GM21423 (cell line): ENCODE measurements at regions not wholly inside any gene's neighbourhood (a gene's known extent, or its start where the extent isn't known, plus 50 kb on each side); places are given as distances from the start of the nearest gene placed in this dataset.

Experiments
- ATAC-seq: cut with Tn5 transposase; IDR thresholded peaks from one replicate; pipeline ENCODE4 v1.9.1; 2021; ENCODE audit warnings: mild to moderate bottlenecking, moderate library complexity; ENCODE audit not compliant: unreplicated experiment

DNA sequence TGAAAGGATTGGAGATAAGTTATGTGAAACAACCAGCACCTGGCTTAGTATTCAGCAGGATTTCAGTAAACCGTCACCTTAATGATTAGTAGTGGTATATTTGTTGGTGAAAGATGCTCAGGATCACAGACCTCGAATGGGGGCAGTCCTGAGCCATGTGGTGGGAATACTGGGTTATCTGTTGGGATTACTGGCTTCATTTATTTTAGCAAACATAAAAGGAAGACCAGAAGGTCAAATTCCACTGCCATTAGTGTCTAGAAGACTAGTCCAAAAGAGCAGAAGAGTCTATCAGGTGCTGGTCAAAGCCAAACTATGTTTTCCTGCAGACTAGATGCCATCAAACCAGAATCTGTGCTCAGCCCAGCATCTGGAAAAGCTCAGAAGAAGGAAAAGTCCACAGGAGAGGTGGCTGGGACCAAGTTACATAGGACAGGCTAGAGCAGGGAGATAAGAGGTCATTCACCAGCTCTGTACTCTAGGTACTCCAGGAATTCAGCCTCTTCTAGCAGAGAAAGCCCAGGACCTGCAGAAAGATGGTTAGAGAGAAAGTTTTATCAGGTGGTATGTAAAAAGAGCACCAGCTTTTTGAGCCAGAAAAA is 343.4 kb downstream of the PLPP3 start:
- ATAC-seq = no peak

DNA sequence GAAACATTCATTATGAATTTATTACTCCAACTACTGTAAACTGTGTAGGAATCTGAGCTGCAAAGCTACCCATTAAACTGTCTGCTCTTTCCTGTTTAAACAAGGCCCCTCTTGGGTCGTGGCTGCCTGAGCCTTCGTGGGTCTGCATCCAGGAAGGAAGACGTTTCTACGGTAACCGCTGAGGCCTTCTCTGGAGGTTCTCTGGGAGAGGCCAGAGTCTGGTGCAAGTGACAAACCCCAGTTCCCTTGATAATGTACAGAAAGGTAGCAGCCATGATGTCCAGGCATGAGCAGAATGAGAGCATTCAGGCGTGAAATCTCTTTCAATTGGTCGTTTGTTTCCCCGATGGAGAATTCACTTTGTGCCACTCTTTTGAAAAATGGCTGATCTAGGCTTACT is 350.2 kb downstream of the PLPP3 start:
- ATAC-seq = no peak

DNA sequence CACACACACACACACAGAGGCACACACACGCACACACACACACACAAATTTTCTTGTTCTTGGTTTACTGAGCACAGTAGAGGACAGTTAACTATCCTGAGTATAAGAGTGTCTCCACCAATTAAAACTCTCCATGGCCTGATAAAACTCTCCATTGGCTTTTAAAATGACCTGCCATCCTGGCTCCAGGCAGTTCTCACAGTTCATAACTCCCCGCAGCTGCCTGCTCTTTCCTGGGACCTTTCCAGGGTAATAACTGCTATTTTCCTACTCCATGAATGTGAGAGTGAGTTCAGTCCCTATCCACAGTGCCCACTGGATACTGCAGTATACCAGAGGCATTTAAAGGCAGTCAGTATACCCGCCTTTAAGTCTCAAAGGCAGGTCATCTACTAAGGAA is 351.5 kb downstream of the PLPP3 start:
- no peak for ATAC-seq

DNA sequence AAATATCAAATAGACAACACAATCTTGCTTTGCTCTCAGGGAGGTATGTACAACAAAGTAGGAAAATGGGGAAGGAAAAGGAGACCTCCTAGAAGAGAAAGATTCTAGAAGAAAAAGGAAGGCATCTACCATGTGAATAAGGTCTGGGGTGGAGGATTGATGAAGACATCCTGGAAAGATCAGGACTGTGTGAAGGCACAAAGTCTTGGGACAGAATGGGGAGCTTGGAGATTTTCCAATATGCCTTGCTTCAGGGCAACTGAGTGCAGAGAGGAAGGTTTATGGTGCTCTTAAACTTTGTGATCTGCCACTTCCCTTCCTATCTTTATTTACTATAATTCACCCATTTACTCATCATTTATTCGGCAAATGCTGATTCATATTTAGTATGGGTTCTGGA is 352.0 kb downstream of the PLPP3 start:
- no peak for ATAC-seq

DNA sequence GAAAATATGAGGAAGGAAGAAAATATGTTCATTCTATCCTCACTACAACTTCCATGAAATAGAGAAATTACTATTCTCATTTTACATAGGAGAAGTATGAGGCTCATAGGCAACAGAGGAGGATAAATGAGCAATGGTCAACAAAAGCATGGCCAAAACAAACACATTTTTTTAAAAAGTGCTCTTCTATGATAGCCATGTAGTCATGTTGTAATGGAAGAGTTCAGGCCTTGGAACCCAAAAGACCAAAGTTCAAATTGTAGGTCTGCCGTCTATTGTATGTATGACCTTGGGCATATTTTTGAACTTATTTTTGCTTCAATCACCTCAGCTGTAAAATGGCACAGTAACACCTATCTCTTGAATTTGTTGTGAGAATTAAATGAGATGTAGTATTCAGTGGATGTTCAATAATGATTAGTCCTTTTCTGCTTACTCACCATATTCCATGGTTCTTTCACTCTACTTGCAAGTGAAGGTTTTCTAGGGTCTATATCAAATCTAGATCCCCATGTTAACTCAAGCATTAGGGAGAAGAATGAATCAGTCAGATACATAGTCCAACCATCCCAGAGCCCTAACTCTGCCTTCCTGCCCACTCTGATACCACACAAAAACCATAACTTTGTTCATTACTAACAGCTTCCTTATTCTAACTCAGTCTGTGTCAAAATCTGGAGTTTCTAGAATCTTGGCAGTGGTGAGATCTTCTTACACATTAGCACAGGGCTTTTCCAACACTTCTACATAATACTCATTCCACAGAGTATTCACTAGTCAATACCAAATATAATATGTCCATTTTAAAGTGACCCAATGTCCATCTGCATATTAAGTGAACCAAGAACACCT is 353.2 kb downstream of the PLPP3 start:
- no peak for ATAC-seq

DNA sequence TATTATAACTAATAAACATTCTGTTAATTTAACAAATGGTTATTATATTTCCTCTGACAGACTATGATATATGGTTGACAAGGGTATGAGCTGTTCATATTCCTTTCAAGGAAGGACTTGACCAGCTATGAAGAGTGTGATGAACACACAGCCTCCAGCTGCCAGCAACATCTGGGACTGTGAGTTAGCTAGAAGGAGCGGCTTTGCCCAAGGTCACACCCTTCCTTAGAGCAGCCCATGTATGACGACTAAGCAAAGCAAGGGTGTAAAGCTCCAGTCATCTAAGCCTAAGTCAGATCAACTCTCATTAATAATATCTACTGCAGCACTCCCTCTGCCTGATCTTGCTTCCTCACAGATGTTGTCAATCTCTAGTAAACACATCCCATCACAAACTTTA is 355.4 kb downstream of the PLPP3 start:
- no peak for ATAC-seq

DNA sequence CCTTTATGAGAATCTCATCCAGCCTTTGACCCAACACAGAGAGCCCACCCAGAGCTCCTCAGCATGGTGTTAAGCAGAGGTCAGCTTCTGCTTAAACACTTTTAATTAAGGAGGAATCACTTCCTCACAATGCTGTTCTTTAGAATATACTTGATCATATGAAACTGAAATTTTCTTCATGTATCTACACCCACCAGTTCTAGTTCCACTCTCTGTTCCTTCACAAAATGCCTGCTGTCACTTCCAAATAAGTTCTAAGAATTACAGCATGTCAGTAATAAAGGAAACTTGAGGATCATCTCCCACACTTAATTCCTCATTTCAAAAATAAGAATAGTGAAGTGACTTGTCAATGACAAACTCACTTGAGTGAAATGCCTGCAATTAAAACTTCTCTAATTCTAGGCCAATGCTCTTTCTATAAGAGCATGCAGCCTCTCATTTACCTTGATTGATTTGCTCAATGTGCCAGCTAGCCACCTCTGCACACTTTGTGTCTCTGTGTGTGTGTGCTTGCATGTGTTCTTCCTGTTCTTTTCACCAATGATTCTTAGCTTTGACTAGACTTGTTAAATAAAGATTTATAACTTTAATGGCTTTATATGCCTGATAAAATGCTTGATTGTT is 356.3 kb downstream of the PLPP3 start:
- no peak for ATAC-seq

DNA sequence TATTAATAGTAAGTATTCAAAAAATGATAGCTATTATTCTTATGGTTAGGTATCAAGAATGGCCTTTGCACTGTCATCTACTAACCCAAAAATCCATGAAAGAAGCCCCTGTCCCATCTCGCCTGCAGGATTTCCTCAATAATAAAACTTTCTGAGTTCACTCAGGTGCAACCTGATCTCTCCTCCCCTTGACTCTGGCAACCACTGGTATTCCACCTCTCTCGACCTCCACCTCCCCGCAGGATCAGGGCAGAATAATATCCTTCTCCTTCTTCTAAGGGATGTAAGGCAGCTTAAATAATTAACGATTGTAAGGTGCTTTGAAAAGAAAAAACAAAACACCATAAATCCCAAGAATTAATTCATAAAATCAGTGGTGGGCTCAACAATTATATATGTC is 359.3 kb downstream of the PLPP3 start:
- no peak for ATAC-seq

DNA sequence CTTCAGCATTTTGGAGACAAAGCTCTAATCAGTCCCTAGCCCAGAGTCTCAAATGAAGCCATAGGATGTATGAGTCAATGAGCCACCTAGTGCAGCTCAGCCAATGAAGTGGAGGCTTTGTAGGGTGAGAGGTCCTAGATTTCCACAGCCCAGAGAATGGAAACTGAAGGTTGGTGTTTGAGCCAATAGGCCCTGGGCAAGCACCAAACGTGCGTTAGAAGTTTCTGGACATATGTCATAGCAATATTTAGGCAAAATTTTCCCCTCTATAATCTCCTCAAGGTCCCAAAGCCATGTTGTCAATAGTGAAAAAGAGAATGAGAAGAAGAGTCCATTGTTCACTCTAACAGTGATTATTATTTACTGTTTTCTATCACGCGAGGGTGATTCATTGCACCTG is 361.3 kb downstream of the PLPP3 start:
- ATAC-seq = no peak

DNA sequence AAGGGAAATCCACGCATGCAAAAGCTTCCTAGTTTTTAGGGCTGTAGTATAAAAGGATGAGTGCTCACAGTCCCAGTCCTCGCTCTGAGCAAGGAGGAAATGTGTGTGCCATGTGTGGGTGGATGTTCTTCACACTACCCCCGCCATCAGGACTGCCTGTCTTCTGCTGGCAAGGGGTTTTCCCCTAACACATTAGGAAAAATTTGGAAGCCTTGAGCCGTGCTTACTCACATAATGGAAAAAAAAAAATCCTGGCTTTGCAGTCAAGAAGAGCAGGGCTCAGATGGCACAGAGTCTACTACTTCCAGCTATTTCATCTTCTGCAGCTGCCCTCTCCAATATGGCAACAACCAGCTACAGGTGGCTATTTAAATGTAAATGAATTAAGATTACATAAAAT is 363.1 kb downstream of the PLPP3 start:
- no peak for ATAC-seq

DNA sequence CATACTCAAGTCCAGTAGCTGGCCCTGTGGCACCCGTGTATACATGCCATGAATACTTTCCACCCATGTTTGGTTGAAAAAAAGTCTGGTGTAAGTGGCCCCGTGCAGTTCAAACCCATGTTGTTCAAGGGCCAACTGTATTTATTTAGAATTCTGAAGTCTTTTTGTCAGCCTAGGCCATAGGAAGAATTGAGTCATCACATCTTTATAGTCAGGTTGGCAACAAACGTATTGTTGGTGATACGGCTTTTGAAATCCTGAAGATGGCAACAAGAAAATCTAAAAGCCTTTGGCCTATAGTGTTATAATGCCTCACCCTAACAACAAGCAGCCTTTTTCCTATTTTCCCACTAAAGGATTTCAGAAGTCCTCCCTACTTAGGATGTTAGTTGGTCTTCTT is 363.6 kb downstream of the PLPP3 start:
- ATAC-seq = no peak

DNA sequence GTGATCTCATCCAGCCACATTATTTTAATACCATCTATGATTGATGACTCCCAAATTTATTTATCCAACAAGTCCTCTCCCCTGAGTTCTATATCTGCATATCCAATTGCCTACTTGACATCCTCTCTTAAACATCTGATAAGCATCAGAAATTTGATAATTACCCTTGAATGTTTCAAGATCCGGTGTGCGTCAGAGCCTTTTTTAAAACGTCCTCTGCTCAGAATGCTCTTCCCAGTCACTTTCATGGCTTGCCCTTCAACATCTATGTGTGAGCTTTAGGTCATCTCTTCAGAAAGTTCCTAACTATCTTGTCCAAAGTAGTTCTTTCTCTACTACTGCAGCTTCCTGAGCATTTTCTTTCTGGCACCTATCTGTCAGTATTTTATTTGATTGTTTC is 364.3 kb downstream of the PLPP3 start:
- no peak for ATAC-seq

DNA sequence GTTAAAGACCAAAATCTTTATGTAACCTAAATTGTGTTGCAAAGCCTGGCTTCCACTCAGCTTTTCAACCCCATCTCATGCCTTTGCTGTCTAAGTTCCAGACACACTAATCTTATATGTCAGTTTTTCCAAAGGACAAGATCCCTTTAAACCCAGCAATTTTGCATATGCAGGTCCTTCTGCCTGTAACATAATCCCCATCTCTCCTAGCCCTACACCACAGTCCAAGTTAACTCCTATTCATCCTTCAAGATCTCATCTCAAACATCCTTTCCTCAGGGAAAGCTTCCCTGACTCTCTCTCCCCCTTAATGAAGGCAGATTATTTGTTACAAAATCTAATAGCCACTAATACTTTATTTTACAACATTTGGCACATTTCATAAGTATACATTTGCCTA is 366.3 kb downstream of the PLPP3 start:
- no peak for ATAC-seq

DNA sequence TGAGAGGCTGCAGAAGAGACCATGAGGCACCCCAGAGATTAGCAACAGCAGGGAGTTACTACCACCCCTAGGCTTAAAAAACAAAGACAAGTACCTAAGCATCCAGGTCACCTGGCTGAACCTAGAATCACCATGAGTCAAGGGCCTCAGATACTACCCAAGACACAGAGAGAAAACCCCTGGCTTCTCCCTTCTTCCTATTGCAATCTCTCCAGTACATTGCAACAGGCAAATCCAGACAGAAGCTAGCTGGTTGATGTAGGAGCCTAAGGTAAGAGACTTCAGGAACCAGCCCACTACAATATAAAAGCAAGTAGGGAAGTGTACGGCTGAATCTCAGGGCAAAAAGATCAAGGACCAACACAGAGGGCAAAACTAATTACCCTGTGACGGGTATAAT is 367.2 kb downstream of the PLPP3 start:
- no peak for ATAC-seq

DNA sequence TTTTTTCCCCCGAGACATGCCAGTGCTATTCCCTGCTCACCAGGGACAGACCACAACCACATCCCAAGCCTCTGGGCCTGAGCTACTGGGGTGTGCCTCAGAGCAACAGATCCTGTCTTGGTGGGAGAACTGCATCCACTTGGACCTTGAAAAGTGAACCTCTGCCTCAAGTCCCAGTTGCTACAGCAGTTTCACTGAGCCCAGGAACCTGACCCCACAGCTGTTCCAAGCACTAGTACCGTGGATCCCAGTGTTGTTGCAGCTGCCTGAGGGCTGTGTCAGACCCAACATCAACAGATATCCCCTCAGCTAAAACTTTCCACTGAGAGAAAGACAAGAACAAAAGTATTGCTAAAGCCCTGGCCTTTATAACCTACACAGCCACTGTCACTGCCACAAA is 373.0 kb downstream of the PLPP3 start:
- ATAC-seq = no peak

DNA sequence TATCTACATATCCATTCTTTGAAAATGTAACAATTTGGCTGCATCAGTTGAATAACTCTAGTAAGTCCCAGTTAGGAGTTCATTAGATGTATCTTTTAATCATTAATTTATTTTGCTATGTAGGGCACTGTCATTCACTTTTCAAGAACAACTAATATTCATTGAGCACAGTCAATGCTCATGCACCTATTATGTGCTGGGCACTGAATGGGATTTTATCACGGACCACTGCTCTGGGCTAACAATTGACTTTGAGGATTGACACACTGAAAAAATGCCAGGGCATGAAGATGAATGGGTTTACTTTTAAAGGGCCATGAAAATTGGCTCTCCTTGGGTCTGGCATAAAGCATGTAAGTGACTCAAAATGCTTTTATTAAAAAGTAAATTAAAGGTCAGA is 375.2 kb downstream of the PLPP3 start:
- ATAC-seq = no peak

DNA sequence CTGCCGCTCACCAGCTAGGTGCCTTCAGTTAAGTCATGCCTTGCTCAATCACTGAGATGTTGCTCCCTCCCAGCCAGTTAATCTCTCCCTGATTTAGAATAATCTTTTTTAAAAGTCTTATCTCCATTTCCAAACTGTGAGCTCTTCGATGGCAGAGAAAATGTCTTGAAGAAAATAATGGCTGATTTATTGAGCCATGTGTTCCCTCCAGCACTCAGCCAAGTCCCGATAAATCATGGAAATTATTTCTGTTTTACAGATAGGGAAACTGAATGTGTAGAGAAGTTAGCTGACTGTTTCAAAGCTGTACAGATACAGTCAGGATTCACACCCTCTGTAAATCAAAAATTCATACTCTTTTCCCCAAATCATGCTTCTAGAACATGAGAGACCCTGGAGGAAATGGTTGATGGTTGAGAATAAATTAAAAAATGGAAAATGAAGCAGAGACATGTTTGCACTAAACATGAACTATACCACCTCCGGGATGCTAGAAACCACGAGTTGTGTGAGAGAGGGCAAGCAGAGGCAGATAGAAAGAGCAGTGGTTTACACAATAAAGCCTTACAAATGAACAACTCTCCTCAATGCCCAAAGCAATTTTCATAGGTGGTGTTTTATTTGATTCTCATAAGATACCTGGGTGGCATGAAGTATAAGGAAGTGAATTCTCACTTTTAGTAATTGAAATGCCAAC is 376.4 kb downstream of the PLPP3 start:
- no peak for ATAC-seq

DNA sequence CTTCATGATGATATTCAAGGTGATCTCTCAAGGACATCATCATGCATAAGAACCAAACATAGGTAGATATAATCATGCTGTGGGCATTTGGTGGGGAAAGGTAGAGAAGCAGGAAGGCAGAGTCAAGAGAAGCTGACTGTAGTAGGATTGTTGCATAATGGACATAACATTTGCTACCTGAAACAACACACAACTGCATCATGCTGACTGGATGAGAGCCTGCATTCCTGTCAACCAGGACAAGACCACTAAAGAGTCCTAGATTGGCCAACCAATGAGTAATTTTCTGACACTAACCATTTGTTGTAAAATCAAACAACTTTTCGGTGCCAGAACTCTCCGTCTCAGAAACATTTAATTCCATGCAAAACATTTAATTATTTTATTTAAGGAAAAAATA is 377.2 kb downstream of the PLPP3 start:
- no peak for ATAC-seq

DNA sequence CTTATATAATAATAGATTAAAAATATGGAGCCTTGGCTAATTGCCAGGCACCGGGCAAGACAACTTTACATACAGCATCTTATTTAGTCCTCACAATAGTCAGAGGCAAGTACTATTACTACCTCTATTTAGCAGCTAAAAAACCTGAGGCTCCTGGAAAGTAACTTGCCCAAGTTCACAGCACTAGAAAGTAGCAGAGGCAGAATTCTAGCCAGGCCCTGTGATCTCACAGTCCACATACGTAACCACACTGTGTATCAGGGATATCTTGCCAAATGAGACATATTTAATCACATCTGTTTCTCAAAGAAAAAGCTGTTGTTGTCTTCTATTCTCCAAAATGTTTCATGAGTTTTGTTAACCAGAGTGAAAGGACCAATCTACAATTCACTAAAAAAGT is 378.5 kb downstream of the PLPP3 start:
- no peak for ATAC-seq

DNA sequence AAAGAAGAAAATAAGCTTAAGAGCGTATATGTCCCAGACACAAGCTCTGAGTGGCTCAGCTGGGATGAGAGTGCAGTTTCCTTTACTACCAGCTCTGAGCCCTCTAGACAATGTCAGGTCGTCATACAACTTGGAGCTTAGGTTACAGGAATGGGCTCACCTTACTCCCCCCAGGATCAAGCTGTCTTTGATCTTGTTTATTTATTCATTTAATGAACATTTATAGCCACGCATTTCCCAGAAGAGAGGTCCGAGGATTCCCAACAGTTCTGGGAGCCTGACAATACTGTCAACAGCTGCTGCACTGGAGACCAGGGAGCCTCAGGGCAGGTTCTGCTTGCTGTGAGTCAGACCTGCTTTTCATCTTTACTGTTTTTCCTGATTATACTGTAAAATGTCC is 378.9 kb downstream of the PLPP3 start:
- no peak for ATAC-seq

DNA sequence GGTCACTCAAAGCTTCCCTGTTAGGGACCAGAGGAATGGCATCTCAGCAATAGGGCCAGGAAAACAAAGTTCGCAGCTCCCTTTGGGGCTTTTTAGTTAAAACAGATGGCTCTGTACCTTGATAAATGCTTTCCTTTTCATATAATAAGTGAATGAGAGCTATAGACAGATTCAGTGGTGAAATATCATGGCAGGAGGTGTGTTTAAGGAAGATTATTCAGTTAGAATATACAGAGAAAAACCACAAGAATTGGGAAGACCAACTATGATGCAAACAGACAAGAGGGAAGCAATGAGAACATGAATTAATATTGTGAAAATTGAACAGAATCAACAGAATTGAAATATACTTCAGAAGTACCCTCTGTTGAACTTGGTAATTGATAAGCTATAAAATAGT is 379.4 kb downstream of the PLPP3 start:
- ATAC-seq = no peak

DNA sequence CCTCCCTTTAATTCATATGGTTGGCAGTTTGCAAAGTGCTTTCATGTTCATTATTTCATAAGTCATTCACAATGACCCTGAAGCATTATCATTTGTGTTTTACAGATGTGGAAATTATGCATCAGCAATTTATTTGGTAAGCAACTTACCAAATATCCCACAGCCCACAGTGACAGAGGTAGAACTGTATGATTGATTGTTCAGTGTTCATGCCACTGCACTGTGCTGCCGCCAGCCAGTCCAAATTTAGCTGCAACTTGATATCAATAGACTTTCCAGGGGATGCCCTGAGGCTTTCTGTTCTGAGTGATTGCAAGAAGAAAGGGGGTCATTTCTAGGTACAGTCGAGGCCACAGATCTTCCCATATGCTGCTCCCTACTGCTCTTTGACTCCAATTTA is 380.3 kb downstream of the PLPP3 start:
- ATAC-seq = no peak
